ENCODE measurements at regions not wholly inside any gene's neighbourhood (a gene's known extent, or its start where the extent isn't known, plus 50 kb on each side); places are given as distances from the start of the nearest gene placed in this dataset.

- BruUV-seq (replicated peaks), result no TSS peak
- Histone ChIP-seq H3K9me3 (ENCODE audit: control insufficient read depth in 1 of 2, insufficient read depth in 1 of 2, low read depth in 1 of 2, low read length in 2 of 2) (peaks cover 0 to 12% of the 10 kb centered on the region in 2 experiments; a peak in 1 of 4 replicates), H3K27ac (ENCODE audit: low read depth, low read length) (no peak overlapping the region), H3K9me2 (ENCODE audit: insufficient read depth) (no peaks in the 10 kb centered on the region), H4K20me1 (ENCODE audit: insufficient read depth) (no peaks in the 10 kb centered on the region), H3K27me3 (ENCODE audit: insufficient read depth, low read length) (no peaks in the 10 kb centered on the region), H3K4me2 (ENCODE audit: low read length) (no peak overlapping the region), H3K36me3 (ENCODE audit: control insufficient read depth in 1 of 2, insufficient read depth in 2 of 2, low read length in 2 of 2) (no peaks in the 10 kb centered on the region), H3K79me2 (ENCODE audit: insufficient read depth, low read length) (no peaks in the 10 kb centered on the region), H3K9ac (ENCODE audit: low read length) (no peak overlapping the region), H3K4me3 (replicated peaks in 1 of 2; ENCODE audit: low read depth in 1 of 2, low read length in 2 of 2) (no peak overlapping the region), H3K4me1 (ENCODE audit: control insufficient read depth in 1 of 2, insufficient read depth in 2 of 2, low read length in 2 of 2) (no peaks in the 10 kb centered on the region), H2AFZ (ENCODE audit: low read depth, low read length, poor library complexity, severe bottlenecking) (no peak overlapping the region)
- ATAC-seq, result no peak
- intact Hi-C loops (cut with micrococcal nuclease), result no loop called here
- ChIA-PET RAD21 (ENCODE audit: low non-redundant PET in 1 of 2, low total read pairs in 2 of 2, uncharacterized antibody in 2 of 2, unreplicated experiment in 2 of 2) (no interaction called here), CTCF (no interaction called here), POLR2A (no interaction called here)
- no peak for DNase-seq (ENCODE audit: low read depth, low spot score)
- TF ChIP-seq RAD21 (IDR thresholded peaks at IDR 0.05; ENCODE audit: low read depth), result no peak
- TF ChIP-seq CTCF (IDR thresholded peaks at IDR 0.05 in 2 of 3, conservative IDR thresholded peaks at IDR 0.05 in 1 of 3; ENCODE audit: borderline replicate concordance in 1 of 3, insufficient read depth in 1 of 3, low read depth in 2 of 3, low read length in 2 of 3), result no peak
- TF ChIP-seq, protein P1, sequence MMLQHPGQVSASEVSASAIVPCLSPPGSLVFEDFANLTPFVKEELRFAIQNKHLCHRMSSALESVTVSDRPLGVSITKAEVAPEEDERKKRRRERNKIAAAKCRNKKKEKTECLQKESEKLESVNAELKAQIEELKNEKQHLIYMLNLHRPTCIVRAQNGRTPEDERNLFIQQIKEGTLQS (IDR thresholded peaks at IDR 0.05), result no peak
- no peak for TF ChIP-seq TCF7L2 (IDR thresholded peaks at IDR 0.05; ENCODE audit: borderline replicate concordance, extremely low read depth, insufficient read depth, insufficient read length)
- TF ChIP-seq POLR2AphosphoS5 (IDR thresholded peaks at IDR 0.05; ENCODE audit: low read depth, low read length), result no peak
- TF ChIP-seq FOSL1 (IDR thresholded peaks at IDR 0.05; ENCODE audit: low read depth), result no peak
- TF ChIP-seq EZH2phosphoT487 (IDR thresholded peaks at IDR 0.05; ENCODE audit: borderline replicate concordance), result no peak
- TF ChIP-seq REST (IDR thresholded peaks at IDR 0.05; ENCODE audit: low read depth), result no peak
Observed at GRCh38 chr13:19252381-19252780, 70.8 kb upstream of the TUBA3C start.
